Stomach (tissue), 8 donors: ENCODE measurements at regions not wholly inside any gene's neighbourhood (a gene's known extent, or its start where the extent isn't known, plus 50 kb on each side); places are given as distances from the start of the nearest gene placed in this dataset.
A peak's percentile ranks its signal among the peaks of the same experiment; 100 is the strongest.

Source experiments
- DNase-seq, 2 donors: peaks; one replicate each; pipeline versions ENCODE4 v3.0.0 to v3.0.0-alpha.2; 2013 to 2019
- H3K27ac ChIP-seq, 5 donors: fragments of 200-600 bp in 4 of 5; sonication (generic) in 4 of 5; one replicate each; pipeline ENCODE4 v1.5.1; 2013 to 2019; ENCODE audit warnings: mild to moderate bottlenecking in 1 of 5, moderate library complexity in 1 of 5
- H3K27me3 ChIP-seq, 3 donors: fragments of 200-600 bp; sonication (generic); one replicate each; pipeline ENCODE4 v1.5.1; 2017 to 2019; ENCODE audit warnings: mixed run types in 1 of 3
- H3K36me3 ChIP-seq, 4 donors: fragments of 200-600 bp; sonication (generic); 1 replicate in 3 of 4; 2 replicates in 1 of 4; pipeline ENCODE4 v1.5.1; 2016 to 2019
- H3K4me1 ChIP-seq, 4 donors: fragments of 200-600 bp; sonication (generic); one replicate each; pipeline ENCODE4 v1.5.1; 2016 to 2019
- H3K4me3 ChIP-seq, 4 donors: fragments of 200-600 bp; sonication (generic) in 3 of 4; one replicate each; pipeline ENCODE4 v1.5.1; 2016 to 2019; ENCODE audit warnings: mild to moderate bottlenecking in 1 of 4
- H3K9me3 ChIP-seq, 4 donors: fragments of 200-600 bp; sonication (generic); one replicate each; pipeline ENCODE4 v1.5.1; 2016 to 2019
- EP300 ChIP-seq: sonication (generic); formaldehyde crosslinking; IDR thresholded peaks from one replicate; pipeline ENCODE4 v1.6.1; 2017; ENCODE audit warnings: antibody characterized with exemption
- POLR2A ChIP-seq, 4 donors: fragments of 450-650 bp; IDR thresholded peaks; one replicate each; pipeline ENCODE4 v1.6.1; 2016; ENCODE audit warnings: antibody characterized with exemption in 4 of 4, control low read depth in 2 of 4, mild to moderate bottlenecking in 1 of 4, moderate library complexity in 1 of 4
- POLR2AphosphoS5 ChIP-seq, 3 donors: sonication (generic); formaldehyde crosslinking; IDR thresholded peaks; one replicate each; pipeline ENCODE4 v1.6.1; 2016; ENCODE audit warnings: antibody characterized with exemption in 3 of 3
- WGBS, 5 donors: extraction: QIAGEN DNeasy Blood & Tissue Kit in 3 of 5; methylation state at CpG; one replicate each; pipeline versions ENCODE4 v1.1.5 to v1.1.7; 2013 to 2018; 5-methylcytosine and 5-hydroxymethylcytosine counted together
- intact Hi-C: fragments of 100-400 bp; cut with DNase I; formaldehyde crosslinking; loops from one replicate; pipeline ENCODE4 v1.15.1; 2023; ENCODE audit warnings: low total_unique reads
- TF ChIP-seq, protein P1 (sequence below), 7 experiments: fragments of 450-650 bp in 4 of 7; fragments of 200-600 bp in 3 of 7; sonication (generic) in 3 of 7; IDR thresholded peaks; one replicate each; pipeline ENCODE4 v1.5.1; 2016 to 2019; ENCODE audit warnings: antibody characterized with exemption in 7 of 7, control low read depth in 2 of 7, mild to moderate bottlenecking in 1 of 7
- donor health status: healthy with polysubstance abuse.
- donor health status: Bipolar disorder and iron deficiency.
- donor health status: healthy.

DNA sequence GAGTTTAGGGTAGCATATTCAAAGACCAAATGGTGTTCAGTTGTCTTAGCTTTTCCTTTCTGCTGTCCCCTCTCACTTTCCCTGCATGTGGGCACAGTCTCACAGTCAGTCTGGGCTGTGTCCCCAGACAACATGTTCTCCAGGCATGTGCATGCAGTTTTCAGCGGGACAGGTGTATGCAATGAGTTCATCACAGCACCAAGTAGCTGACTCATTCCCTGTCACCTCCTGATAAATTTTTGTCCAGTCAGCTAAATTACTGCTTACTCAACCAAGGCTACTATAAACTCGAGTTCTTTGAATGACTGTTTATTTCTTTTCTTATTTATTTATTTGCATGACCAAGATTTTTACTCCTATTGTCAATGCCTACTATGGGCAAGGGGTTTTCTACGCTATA lies 148.8 kb upstream of the CDH19 start:
- DNase-seq = peak in 1 of 2 donors; percentile 9
- 60 to 75% (median 66%) methylated on average over 3 of the region's 3 CpGs for WGBS, 5 donors
- no peaks in the 10 kb centered on the region for H3K27me3 ChIP-seq

DNA sequence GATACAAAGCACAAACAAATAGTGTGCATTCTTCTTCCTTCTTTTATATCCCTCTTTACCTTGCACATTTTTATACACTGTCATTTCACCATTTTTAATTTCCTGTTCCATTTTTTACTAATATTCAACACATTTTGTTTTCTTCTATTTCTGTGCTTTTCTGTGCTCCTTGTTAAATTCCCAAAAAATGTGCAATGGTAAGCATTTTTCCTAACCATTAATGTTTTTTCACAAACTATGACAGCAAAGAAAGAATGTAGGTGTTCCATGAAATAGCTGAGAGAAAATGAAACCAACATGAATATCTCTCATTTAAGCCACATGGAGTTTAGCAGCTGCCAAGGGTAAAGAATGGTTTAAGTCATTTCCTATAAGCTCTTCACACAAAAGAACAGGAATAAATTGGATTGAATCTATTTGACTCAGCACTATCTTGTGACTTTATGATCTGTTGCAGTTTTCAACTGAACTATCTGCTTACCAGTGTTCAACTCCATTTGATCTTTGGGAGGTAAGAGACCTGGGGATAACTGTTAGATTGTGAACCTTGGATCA lies 145.7 kb upstream of the CDH19 start:
- DNase-seq = no peak
- Histone ChIP-seq H3K9me3 (no peaks in the 10 kb centered on the region), H3K27me3 (no peaks in the 10 kb centered on the region), H3K36me3 (no peaks in the 10 kb centered on the region), H3K27ac (no peak overlapping the region), H3K4me1 (no peaks in the 10 kb centered on the region), H3K4me3 (no peak overlapping the region)
- TF ChIP-seq POLR2A (IDR thresholded peaks at IDR 0.05) = no peak
- no peak for TF ChIP-seq POLR2AphosphoS5 (IDR thresholded peaks at IDR 0.05)
- TF ChIP-seq, protein P1, sequence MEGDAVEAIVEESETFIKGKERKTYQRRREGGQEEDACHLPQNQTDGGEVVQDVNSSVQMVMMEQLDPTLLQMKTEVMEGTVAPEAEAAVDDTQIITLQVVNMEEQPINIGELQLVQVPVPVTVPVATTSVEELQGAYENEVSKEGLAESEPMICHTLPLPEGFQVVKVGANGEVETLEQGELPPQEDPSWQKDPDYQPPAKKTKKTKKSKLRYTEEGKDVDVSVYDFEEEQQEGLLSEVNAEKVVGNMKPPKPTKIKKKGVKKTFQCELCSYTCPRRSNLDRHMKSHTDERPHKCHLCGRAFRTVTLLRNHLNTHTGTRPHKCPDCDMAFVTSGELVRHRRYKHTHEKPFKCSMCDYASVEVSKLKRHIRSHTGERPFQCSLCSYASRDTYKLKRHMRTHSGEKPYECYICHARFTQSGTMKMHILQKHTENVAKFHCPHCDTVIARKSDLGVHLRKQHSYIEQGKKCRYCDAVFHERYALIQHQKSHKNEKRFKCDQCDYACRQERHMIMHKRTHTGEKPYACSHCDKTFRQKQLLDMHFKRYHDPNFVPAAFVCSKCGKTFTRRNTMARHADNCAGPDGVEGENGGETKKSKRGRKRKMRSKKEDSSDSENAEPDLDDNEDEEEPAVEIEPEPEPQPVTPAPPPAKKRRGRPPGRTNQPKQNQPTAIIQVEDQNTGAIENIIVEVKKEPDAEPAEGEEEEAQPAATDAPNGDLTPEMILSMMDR (IDR thresholded peaks at IDR 0.05) = no peak
- intact Hi-C loops = no loop called here

More for the DNA sequence above, 148.8 kb upstream of the CDH19 start:
- TF ChIP-seq POLR2AphosphoS5 (IDR thresholded peaks at IDR 0.05) (no peak), POLR2A (IDR thresholded peaks at IDR 0.05) (no peak), EP300 (no peak)
- TF ChIP-seq, protein P1 (IDR thresholded peaks at IDR 0.05) = no peak
- Histone ChIP-seq H3K27ac (no peak overlapping the region), H3K36me3 (no peaks in the 10 kb centered on the region), H3K9me3 (no peaks in the 10 kb centered on the region), H3K4me3 (no peak overlapping the region), H3K4me1 (no peaks in the 10 kb centered on the region)
- intact Hi-C loops = no loop called here

DNA sequence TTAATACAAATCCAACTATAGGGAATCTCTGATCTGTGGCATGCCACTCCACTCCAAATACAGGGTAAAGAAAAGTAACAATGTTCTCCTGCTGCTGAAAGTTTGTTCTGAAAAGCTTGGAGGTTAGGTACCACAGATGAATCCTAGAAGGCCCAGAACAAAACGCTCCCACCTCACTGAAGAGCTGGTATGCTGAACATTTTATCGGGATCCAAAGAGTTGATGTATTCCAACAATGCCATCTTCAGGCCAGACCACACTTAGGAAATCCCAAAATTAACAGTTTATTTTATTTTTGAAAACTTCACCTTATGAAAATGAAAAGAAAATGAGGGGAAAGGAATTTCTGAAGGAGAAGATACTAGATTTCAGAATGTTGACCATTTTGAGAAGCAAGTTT lies 145.1 kb upstream of the CDH19 start:
- WGBS, 5 donors = 25 to 56% (median 36%) methylated on average over 2 of the region's 2 CpGs
- no peak overlapping the region for H3K27ac ChIP-seq
- H3K4me3 ChIP-seq = no peak overlapping the region
- no peaks in the 10 kb centered on the region for H3K9me3 ChIP-seq
- TF ChIP-seq POLR2A (IDR thresholded peaks at IDR 0.05) (no peak), EP300 (no peak), POLR2AphosphoS5 (IDR thresholded peaks at IDR 0.05) (no peak)
- TF ChIP-seq, protein P1 (IDR thresholded peaks at IDR 0.05) = peak in 1 of 7 experiments; percentile 12
- intact Hi-C loops = no loop called here
- no peaks in the 10 kb centered on the region for H3K27me3 ChIP-seq
- H3K4me1 ChIP-seq = no peaks in the 10 kb centered on the region
- no peaks in the 10 kb centered on the region for H3K36me3 ChIP-seq
- peak in 1 of 2 donors; percentile 36 for DNase-seq

DNA sequence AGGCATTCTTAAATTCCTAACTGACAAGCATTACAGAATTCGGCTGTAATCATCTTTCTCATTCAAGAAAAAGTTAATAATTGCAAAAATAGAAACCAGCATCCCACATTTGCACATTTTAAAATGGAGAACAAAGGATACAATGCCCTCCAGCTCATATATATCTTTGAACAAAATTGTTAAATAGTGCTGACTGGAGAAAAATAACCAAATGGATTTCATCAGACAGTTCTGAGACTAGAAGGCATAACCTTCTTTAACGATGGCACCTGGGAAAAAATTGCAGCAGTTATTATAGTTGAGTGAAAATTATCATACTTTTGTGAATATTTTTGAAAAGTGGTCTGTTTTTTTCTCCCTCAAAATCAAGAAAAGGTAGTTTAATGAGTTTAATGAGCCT lies 138.9 kb upstream of the CDH19 start:
- TF ChIP-seq POLR2A (IDR thresholded peaks at IDR 0.05) = no peak
- no peak for TF ChIP-seq POLR2AphosphoS5 (IDR thresholded peaks at IDR 0.05)
- no peak for TF ChIP-seq EP300
- TF ChIP-seq, protein P1 (IDR thresholded peaks at IDR 0.05) = no peak
- Histone ChIP-seq H3K27ac (no peak overlapping the region), H3K9me3 (peaks cover 0 to 6% (median 0%) of the 10 kb centered on the region in 4 donors), H3K4me1 (no peaks in the 10 kb centered on the region), H3K36me3 (no peaks in the 10 kb centered on the region), H3K27me3 (no peaks in the 10 kb centered on the region), H3K4me3 (no peak overlapping the region)
- DNase-seq = no peak
- intact Hi-C loops = no loop called here
- 71 to 83% (median 79%) methylated on average over 2 of the region's 2 CpGs for WGBS, 5 donors
